H1 (cell line): ENCODE measurements at regions not wholly inside any gene's neighbourhood (a gene's known extent, or its start where the extent isn't known, plus 50 kb on each side); places are given as distances from the start of the nearest gene placed in this dataset.

Experiments used
- TF ChIP-seq, protein P1 (sequence below): IDR thresholded peaks from 2 replicates; pipeline ENCODE4 v1.6.1; 2011; ENCODE audit warnings: low read depth, mild to moderate bottlenecking, low read length; ENCODE audit not compliant: insufficient read depth

DNA sequence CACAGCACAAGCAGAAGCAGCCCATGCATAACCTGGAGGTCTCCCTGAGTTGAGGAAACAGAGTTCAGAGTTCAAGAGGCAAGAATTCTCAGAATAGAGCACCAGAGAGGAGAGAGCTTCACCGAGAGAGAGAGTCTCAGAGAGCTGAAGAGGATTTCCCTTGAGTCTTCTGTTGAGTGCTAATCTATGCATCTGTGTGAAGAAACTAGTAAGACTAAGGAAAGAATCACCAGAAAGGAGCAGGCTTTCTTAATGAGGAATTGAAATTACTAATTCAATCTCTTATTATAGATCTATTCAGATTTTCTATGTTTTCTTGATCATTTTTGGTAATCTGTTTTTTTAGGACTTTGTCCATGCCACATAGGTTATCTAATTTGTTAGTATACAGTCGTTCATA, 89.3 kb upstream of the CTAGE1 start (continued):
- TF ChIP-seq, protein P1, sequence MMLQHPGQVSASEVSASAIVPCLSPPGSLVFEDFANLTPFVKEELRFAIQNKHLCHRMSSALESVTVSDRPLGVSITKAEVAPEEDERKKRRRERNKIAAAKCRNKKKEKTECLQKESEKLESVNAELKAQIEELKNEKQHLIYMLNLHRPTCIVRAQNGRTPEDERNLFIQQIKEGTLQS, result no peak
